GM20000 (cell line): ENCODE measurements at regions not wholly inside any gene's neighbourhood (a gene's known extent, or its start where the extent isn't known, plus 50 kb on each side); places are given as distances from the start of the nearest gene placed in this dataset.
"Not testable (repeated sequence)": the region's sequence is repeated elsewhere in the genome, so short reads cannot be mapped to it uniquely, and the experiment has no call there.

ENCODE experiments used
- DNase-seq: peaks from one replicate; pipeline ENCODE4 v3.0.0; 2012; ENCODE audit warnings: low spot score
- TF ChIP-seq, protein P1 (sequence below): IDR thresholded peaks from 2 replicates; pipeline ENCODE4 v1.5.1; 2012; ENCODE audit warnings: mild to moderate bottlenecking, control low read depth; ENCODE audit errors: extremely low read depth, missing control alignments

DNA sequence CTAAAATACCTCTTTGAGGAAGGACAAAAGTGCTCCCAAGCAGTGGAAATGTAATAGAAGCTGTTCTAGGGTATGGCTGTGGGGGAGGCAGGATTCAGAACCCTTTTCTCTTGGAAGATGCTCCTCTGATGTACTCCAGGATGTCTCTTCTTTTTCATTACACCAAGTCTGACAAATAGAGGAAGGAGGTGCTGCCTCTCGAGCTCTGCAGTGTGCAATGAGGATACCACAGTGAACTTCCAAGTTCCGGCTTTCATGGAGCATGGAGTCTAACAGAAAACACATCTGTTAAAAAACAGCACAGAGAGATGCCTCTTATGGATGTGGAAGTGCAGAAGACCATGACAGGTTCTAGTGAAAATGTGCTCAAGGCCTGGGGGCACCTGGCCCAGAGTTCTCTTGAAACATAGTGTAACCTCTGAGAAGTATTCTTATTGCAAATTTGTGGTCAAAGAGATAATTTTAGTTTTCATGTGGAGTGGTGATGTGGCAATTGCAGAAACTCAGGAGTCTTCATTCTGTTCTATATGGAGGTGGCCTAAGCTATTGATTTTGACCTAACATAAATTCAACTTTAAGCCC, 362.0 kb upstream of the CITED2 start:
- TF ChIP-seq, protein P1, sequence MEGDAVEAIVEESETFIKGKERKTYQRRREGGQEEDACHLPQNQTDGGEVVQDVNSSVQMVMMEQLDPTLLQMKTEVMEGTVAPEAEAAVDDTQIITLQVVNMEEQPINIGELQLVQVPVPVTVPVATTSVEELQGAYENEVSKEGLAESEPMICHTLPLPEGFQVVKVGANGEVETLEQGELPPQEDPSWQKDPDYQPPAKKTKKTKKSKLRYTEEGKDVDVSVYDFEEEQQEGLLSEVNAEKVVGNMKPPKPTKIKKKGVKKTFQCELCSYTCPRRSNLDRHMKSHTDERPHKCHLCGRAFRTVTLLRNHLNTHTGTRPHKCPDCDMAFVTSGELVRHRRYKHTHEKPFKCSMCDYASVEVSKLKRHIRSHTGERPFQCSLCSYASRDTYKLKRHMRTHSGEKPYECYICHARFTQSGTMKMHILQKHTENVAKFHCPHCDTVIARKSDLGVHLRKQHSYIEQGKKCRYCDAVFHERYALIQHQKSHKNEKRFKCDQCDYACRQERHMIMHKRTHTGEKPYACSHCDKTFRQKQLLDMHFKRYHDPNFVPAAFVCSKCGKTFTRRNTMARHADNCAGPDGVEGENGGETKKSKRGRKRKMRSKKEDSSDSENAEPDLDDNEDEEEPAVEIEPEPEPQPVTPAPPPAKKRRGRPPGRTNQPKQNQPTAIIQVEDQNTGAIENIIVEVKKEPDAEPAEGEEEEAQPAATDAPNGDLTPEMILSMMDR, result no peak

DNA sequence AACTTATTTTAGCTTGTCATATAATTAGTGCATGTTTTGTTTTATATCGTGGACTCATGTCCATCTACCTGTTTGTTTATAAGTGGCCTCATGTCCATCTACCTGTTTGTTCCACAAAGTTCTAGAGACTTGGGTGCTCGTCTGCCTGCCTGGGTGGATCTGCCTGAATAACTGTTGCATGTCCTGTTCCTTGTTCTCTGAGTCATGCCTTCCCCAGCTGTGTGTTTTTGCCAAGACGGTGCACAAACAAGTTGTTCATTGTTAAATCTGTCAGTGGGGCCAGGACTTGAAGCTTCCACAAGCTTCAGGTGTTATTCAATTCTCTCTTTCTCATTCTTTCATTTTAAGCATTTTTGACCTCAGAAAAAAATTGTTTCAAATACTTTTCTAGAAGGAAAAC, 358.0 kb upstream of the CITED2 start:
- TF ChIP-seq, protein P1, result no peak
- no peak for DNase-seq

More for the DNA sequence above, 362.0 kb upstream of the CITED2 start:
- DNase-seq, result no peak

DNA sequence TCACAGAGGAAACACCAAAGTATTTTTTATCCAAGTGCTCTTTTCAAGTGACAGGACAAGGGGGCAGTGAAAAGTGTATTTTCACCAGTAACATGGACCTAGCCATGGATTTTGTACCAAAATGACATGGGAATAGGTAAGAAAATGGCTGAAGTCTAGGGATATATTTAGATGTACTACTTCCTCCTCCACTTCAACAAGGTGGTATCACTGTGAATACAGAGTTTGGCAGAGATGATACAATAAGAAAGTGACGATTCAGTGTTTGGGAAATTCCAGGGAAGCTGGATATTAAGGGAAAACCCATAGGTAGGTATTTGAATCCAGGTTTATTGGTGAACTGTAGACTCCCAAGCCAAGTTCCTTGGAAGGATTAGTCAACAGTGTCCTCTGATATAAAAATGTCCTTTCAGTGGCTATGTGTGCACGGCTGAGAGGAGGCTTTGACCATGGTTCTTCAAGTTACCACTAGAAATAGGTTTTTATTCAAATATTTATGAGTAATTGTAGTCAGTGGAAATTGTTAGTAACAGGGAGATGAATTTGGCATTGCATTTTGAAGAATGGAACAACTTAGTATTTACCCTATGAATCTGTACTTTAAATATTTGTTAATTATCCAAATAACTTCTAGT, 356.0 kb upstream of the CITED2 start:
- DNase-seq, result no peak
- TF ChIP-seq, protein P1, result no peak

GRCh38 chr6:139728876-139729427, 354.5 kb upstream of the CITED2 start:
- no peak for DNase-seq
- TF ChIP-seq, protein P1, result no peak

GRCh38 chr6:139726272-139726671, 351.8 kb upstream of the CITED2 start:
- DNase-seq, result not testable (repeated sequence)

DNA sequence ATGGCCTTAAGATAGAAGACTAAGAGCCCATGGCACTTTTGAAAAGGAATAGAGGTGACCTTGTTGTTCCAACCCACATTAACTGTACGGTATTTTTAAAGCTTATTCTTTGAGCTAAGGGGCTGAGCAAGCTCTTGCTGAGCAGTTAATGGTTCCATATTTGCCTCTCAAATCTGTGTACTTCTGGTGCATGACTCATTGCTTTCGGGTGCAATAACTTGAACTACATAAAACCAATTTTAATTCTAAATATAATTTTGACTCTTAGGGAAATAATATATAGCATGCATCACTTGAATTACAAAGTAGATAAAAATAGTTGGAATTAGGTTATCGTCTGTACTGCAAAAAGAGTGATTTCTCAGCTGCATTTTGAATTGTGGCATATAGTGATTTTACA, 348.1 kb upstream of the CITED2 start:
- no peak for DNase-seq
- TF ChIP-seq, protein P1, result no peak

DNA sequence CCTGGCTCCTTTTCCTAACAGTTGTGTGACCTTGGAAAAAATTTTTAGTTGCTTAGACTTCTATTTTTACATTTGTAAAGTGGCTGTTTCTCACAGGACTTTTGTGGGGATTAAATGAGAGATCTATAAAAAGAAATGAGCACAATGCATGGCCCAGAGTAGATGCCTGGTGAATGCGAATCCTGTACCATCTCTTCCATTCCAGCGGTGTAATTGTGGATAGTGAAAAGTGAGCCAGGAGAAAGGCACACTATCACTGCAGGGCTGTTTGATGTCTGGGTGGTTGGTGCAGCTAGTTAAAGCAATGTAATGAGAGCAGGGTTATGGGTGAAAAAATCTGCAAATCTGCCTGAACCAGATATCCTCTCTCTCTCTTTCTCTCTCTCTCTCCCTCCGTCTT, 347.5 kb upstream of the CITED2 start:
- TF ChIP-seq, protein P1, result no peak
- DNase-seq, result no peak
